GM21367 (cell line): ENCODE measurements at regions not wholly inside any gene's neighbourhood (a gene's known extent, or its start where the extent isn't known, plus 50 kb on each side); places are given as distances from the start of the nearest gene placed in this dataset.

Source experiments
- ATAC-seq: cut with Tn5 transposase; IDR thresholded peaks from one replicate; pipeline ENCODE4 v1.9.1; 2021; ENCODE audit not compliant: unreplicated experiment

GRCh38 chr2:126513033-126513432 lies 142.9 kb upstream of the GYPC start:
- ATAC-seq: no peak

GRCh38 chr2:126515471-126515870 lies 140.5 kb upstream of the GYPC start:
- ATAC-seq: no peak

GRCh38 chr2:126518196-126518595 lies 137.8 kb upstream of the GYPC start:
- no peak for ATAC-seq

- peak; percentile 86 for ATAC-seq
These were observed 128.0 kb upstream of the GYPC start for GRCh38 chr2:126527836-126528490.

- ATAC-seq: no peak
These were observed 124.9 kb upstream of the GYPC start for GRCh38 chr2:126531029-126531428.

- ATAC-seq: no peak
These were observed 121.5 kb upstream of the GYPC start for GRCh38 chr2:126534478-126534877.

- ATAC-seq: no peak
These were observed 120.5 kb upstream of the GYPC start for GRCh38 chr2:126535408-126535807.

GRCh38 chr2:126536605-126537200 lies 119.3 kb upstream of the GYPC start:
- no peak for ATAC-seq

- no peak for ATAC-seq
These were observed 116.9 kb upstream of the GYPC start for GRCh38 chr2:126539101-126539500.

- no peak for ATAC-seq
These were observed 113.7 kb upstream of the GYPC start for GRCh38 chr2:126542247-126542646.

GRCh38 chr2:126543081-126543480 lies 112.9 kb upstream of the GYPC start:
- no peak for ATAC-seq

- ATAC-seq: no peak
These were observed 97.9 kb upstream of the GYPC start for GRCh38 chr2:126558029-126558428.

- no peak for ATAC-seq
These were observed 87.2 kb upstream of the GYPC start for GRCh38 chr2:126568734-126569133.

GRCh38 chr2:126571403-126571802 lies 84.6 kb upstream of the GYPC start:
- no peak for ATAC-seq

GRCh38 chr2:126575631-126576030 lies 80.3 kb upstream of the GYPC start:
- no peak for ATAC-seq

- no peak for ATAC-seq
These were observed 76.1 kb upstream of the GYPC start for GRCh38 chr2:126579868-126580267.

GRCh38 chr2:126586317-126586716 lies 69.6 kb upstream of the GYPC start:
- ATAC-seq: no peak

GRCh38 chr2:126599062-126599461 lies 56.9 kb upstream of the GYPC start:
- no peak for ATAC-seq

GRCh38 chr2:126600742-126601141 lies 55.2 kb upstream of the GYPC start:
- ATAC-seq: no peak

- ATAC-seq: no peak
These were observed 53.6 kb upstream of the GYPC start for GRCh38 chr2:126602334-126602733.
